Fibroblast of villous mesenchyme (primary cell): ENCODE measurements at regions not wholly inside any gene's neighbourhood (a gene's known extent, or its start where the extent isn't known, plus 50 kb on each side); places are given as distances from the start of the nearest gene placed in this dataset.

ENCODE experiments used
- DNase-seq: peaks from one replicate; pipeline ENCODE4 v3.0.0-alpha.2; 2010; ENCODE audit warnings: low read depth
- H3K4me3 ChIP-seq: 2 replicates; pipeline ENCODE4 v1.5.1; 2011; ENCODE audit warnings: low read depth, mild to moderate bottlenecking, low read length
- CTCF ChIP-seq: IDR thresholded peaks from 2 replicates; pipeline ENCODE4 v1.5.1; 2012; ENCODE audit warnings: low read depth, mild to moderate bottlenecking, low read length; ENCODE audit not compliant: insufficient read depth

GRCh38 chr14:98573082-98573481 lies 698.9 kb downstream of the BCL11B start:
- TF ChIP-seq CTCF, result no peak
- H3K4me3 ChIP-seq, result no peak overlapping the region
- no peak for DNase-seq

- no peak for DNase-seq
- H3K4me3 ChIP-seq, result no peak overlapping the region
- no peak for TF ChIP-seq CTCF
Measured at GRCh38 chr14:98576463-98576862, 695.5 kb downstream of the BCL11B start.

- H3K4me3 ChIP-seq, result no peak overlapping the region
- DNase-seq, result no peak
- TF ChIP-seq CTCF, result no peak
Measured at GRCh38 chr14:98578204-98578603, 693.8 kb downstream of the BCL11B start.

GRCh38 chr14:98579140-98579539 lies 692.9 kb downstream of the BCL11B start:
- TF ChIP-seq CTCF, result no peak
- no peak for DNase-seq
- no peak overlapping the region for H3K4me3 ChIP-seq

GRCh38 chr14:98580131-98580678 lies 691.8 kb downstream of the BCL11B start:
- TF ChIP-seq CTCF, result no peak
- no peak for DNase-seq
- no peak overlapping the region for H3K4me3 ChIP-seq

- DNase-seq, result no peak
- no peak for TF ChIP-seq CTCF
- H3K4me3 ChIP-seq, result no peak overlapping the region
Measured at GRCh38 chr14:98582276-98582675, 689.7 kb downstream of the BCL11B start.

- no peak overlapping the region for H3K4me3 ChIP-seq
- TF ChIP-seq CTCF, result no peak
- no peak for DNase-seq
Measured at GRCh38 chr14:98591161-98591560, 680.8 kb downstream of the BCL11B start.
